ENCODE measurements at regions not wholly inside any gene's neighbourhood (a gene's known extent, or its start where the extent isn't known, plus 50 kb on each side); places are given as distances from the start of the nearest gene placed in this dataset.

- TF ChIP-seq, protein P1, sequence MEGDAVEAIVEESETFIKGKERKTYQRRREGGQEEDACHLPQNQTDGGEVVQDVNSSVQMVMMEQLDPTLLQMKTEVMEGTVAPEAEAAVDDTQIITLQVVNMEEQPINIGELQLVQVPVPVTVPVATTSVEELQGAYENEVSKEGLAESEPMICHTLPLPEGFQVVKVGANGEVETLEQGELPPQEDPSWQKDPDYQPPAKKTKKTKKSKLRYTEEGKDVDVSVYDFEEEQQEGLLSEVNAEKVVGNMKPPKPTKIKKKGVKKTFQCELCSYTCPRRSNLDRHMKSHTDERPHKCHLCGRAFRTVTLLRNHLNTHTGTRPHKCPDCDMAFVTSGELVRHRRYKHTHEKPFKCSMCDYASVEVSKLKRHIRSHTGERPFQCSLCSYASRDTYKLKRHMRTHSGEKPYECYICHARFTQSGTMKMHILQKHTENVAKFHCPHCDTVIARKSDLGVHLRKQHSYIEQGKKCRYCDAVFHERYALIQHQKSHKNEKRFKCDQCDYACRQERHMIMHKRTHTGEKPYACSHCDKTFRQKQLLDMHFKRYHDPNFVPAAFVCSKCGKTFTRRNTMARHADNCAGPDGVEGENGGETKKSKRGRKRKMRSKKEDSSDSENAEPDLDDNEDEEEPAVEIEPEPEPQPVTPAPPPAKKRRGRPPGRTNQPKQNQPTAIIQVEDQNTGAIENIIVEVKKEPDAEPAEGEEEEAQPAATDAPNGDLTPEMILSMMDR (IDR thresholded peaks at IDR 0.05) = no peak
- TF ChIP-seq POLR2AphosphoS5 (IDR thresholded peaks at IDR 0.05) = no peak
- TF ChIP-seq POLR2A (IDR thresholded peaks at IDR 0.05) = no peak
Observed at GRCh38 chr17:51366866-51367265, 106.5 kb downstream of the UTP18 start.
